Mesodermal cell (in vitro differentiated cells): ENCODE measurements at regions not wholly inside any gene's neighbourhood (a gene's known extent, or its start where the extent isn't known, plus 50 kb on each side); places are given as distances from the start of the nearest gene placed in this dataset.

Experiments
- H3K27ac ChIP-seq: 2 replicates; pipeline ENCODE4 v1.7.0; 2013; ENCODE audit warnings: mild to moderate bottlenecking, low read depth, low read length, moderate library complexity; ENCODE audit not compliant: severe bottlenecking
- H3K36me3 ChIP-seq: 2 replicates; pipeline ENCODE4 v1.7.1; 2013; ENCODE audit warnings: mild to moderate bottlenecking, low read length, moderate library complexity; ENCODE audit not compliant: control insufficient read depth, insufficient read depth
- H3K4me1 ChIP-seq: one replicate; pipeline ENCODE4 v1.7.1; 2013; ENCODE audit warnings: mild to moderate bottlenecking, low read length; ENCODE audit not compliant: insufficient read depth, control insufficient read depth, poor library complexity, severe bottlenecking
- H3K4me3 ChIP-seq: 2 replicates; pipeline ENCODE4 v1.7.0; 2013; ENCODE audit warnings: low read length, control low read depth, mild to moderate bottlenecking; ENCODE audit not compliant: insufficient read depth, poor library complexity, severe bottlenecking; ENCODE audit errors: extremely low read depth
- H3K9me3 ChIP-seq: 2 replicates; pipeline ENCODE4 v1.7.1; 2013; ENCODE audit warnings: mild to moderate bottlenecking, low read length, moderate library complexity; ENCODE audit not compliant: control insufficient read depth
- WGBS, 2 experiments: methylation state at CpG; one replicate each; pipeline ENCODE4 v1.1.5; 2013; ENCODE audit warnings: missing lambda C conversion rate in 2 of 2; ENCODE audit not compliant: insufficient coverage in 2 of 2; 5-methylcytosine and 5-hydroxymethylcytosine counted together

- no peaks in the 10 kb centered on the region for H3K36me3 ChIP-seq
- no peak overlapping the region for H3K27ac ChIP-seq
- H3K9me3 ChIP-seq: no peaks in the 10 kb centered on the region
- WGBS, 2 experiments: 71 to 92% methylated on average over 1 of the region's 4 CpGs
- no peak overlapping the region for H3K4me3 ChIP-seq
- H3K4me1 ChIP-seq: no peaks in the 10 kb centered on the region
Observed at GRCh38 chr15:91496754-91497691, 356.5 kb upstream of the SLCO3A1 start.

- WGBS, 2 experiments: no CpG with 5 or more reads among the region's 4 CpGs
- Histone ChIP-seq H3K9me3 (no peaks in the 10 kb centered on the region), H3K4me1 (no peaks in the 10 kb centered on the region), H3K27ac (no peak overlapping the region), H3K4me3 (no peak overlapping the region), H3K36me3 (no peaks in the 10 kb centered on the region)
Observed at GRCh38 chr15:91498046-91498748, 355.3 kb upstream of the SLCO3A1 start.

- Histone ChIP-seq H3K4me3 (no peak overlapping the region), H3K27ac (no peak overlapping the region), H3K9me3 (no peaks in the 10 kb centered on the region), H3K4me1 (no peaks in the 10 kb centered on the region), H3K36me3 (no peaks in the 10 kb centered on the region)
- no CpG with 5 or more reads among the region's 1 CpG for WGBS, 2 experiments
Observed at GRCh38 chr15:91498749-91499062, 354.8 kb upstream of the SLCO3A1 start.

- H3K27ac ChIP-seq: no peak overlapping the region
- H3K9me3 ChIP-seq: no peaks in the 10 kb centered on the region
- 54 to 69% methylated on average over 3 of the region's 5 CpGs for WGBS, 2 experiments
- H3K4me3 ChIP-seq: no peak overlapping the region
- no peaks in the 10 kb centered on the region for H3K4me1 ChIP-seq
- no peaks in the 10 kb centered on the region for H3K36me3 ChIP-seq
Observed at GRCh38 chr15:91499774-91500383, 353.6 kb upstream of the SLCO3A1 start.

GRCh38 chr15:91508633-91509032 lies 344.9 kb upstream of the SLCO3A1 start:
- no peak overlapping the region for H3K4me3 ChIP-seq
- no peaks in the 10 kb centered on the region for H3K4me1 ChIP-seq
- no peaks in the 10 kb centered on the region for H3K9me3 ChIP-seq
- no peak overlapping the region for H3K27ac ChIP-seq
- WGBS, 2 experiments: 83% methylated on average over 2 of the region's 3 CpGs; no CpG with 5 or more reads in 1 of the 2 experiments
- H3K36me3 ChIP-seq: no peaks in the 10 kb centered on the region

- Histone ChIP-seq H3K36me3 (no peaks in the 10 kb centered on the region), H3K27ac (no peak overlapping the region), H3K9me3 (no peaks in the 10 kb centered on the region), H3K4me3 (no peak overlapping the region), H3K4me1 (no peaks in the 10 kb centered on the region)
- 83 to 96% methylated on average over 2 of the region's 2 CpGs for WGBS, 2 experiments
Observed at GRCh38 chr15:91514147-91514546, 339.4 kb upstream of the SLCO3A1 start.

- Histone ChIP-seq H3K9me3 (no peaks in the 10 kb centered on the region), H3K27ac (no peak overlapping the region), H3K4me1 (no peaks in the 10 kb centered on the region), H3K36me3 (no peaks in the 10 kb centered on the region), H3K4me3 (no peak overlapping the region)
- WGBS, 2 experiments: 88 to 96% methylated on average over 3 to 4 of the region's 5 CpGs
Observed at GRCh38 chr15:91515188-91515754, 338.2 kb upstream of the SLCO3A1 start.

- no peaks in the 10 kb centered on the region for H3K36me3 ChIP-seq
- no peak overlapping the region for H3K4me3 ChIP-seq
- no peaks in the 10 kb centered on the region for H3K4me1 ChIP-seq
- 83 to 86% methylated on average over 1 of the region's 2 CpGs for WGBS, 2 experiments
- H3K27ac ChIP-seq: no peak overlapping the region
- H3K9me3 ChIP-seq: no peaks in the 10 kb centered on the region
Observed at GRCh38 chr15:91516866-91517265, 336.6 kb upstream of the SLCO3A1 start.

- Histone ChIP-seq H3K36me3 (no peaks in the 10 kb centered on the region), H3K9me3 (no peaks in the 10 kb centered on the region), H3K27ac (no peak overlapping the region), H3K4me1 (no peaks in the 10 kb centered on the region), H3K4me3 (no peak overlapping the region)
- 83 to 100% methylated on average over 1 of the region's 4 CpGs for WGBS, 2 experiments
Observed at GRCh38 chr15:91517491-91518200, 335.9 kb upstream of the SLCO3A1 start.

GRCh38 chr15:91520850-91521249 lies 332.7 kb upstream of the SLCO3A1 start:
- Histone ChIP-seq H3K4me3 (no peak overlapping the region), H3K36me3 (no peaks in the 10 kb centered on the region), H3K9me3 (no peaks in the 10 kb centered on the region), H3K27ac (no peak overlapping the region), H3K4me1 (no peaks in the 10 kb centered on the region)
- WGBS, 2 experiments: 56 to 100% methylated on average over 2 to 3 of the region's 4 CpGs
